GM12878 (cell line): ENCODE measurements at regions not wholly inside any gene's neighbourhood (a gene's known extent, or its start where the extent isn't known, plus 50 kb on each side); places are given as distances from the start of the nearest gene placed in this dataset.

Experiments used
- ATAC-seq: fragments of 200-7000 bp; cut with Tn5 transposase; 3 replicates; pipeline ENCODE4 v1.9.1; 2020; ENCODE audit warnings: mild to moderate bottlenecking, moderate library complexity
- BruUV-seq: library from RNA; stranded (reverse); fragments of 400-500 nt; replicated peaks from 2 replicates; lab custom pipeline; 2021; lab: Mats Ljungman, UMichigan
- CTCF ChIA-PET: fragments of 300-600 bp; sonication (Branson Sonifier 250); formaldehyde crosslinking; extraction: SDS; loops from one replicate; lab custom pipeline; 2021; ENCODE audit warnings: inconsistent platforms; lab: Yijun Ruan, JAX
- POLR2A ChIA-PET: fragments of 350-600 bp; formaldehyde crosslinking; extraction: SDS; loops from one replicate; lab custom pipeline; 2021; ENCODE audit warnings: inconsistent platforms; lab: Charles Lee
- RAD21 ChIA-PET: fragments of 300-600 bp; sonication (Branson Sonifier 250); formaldehyde crosslinking; loops from one replicate; lab custom pipeline; 2023; ENCODE audit warnings: antibody characterized with exemption; ENCODE audit not compliant: unreplicated experiment; lab: Charles Lee
- SMC1A ChIA-PET: fragments of 300-600 bp; sonication (Branson Sonifier 250); formaldehyde crosslinking; loops from one replicate; lab custom pipeline; 2023; ENCODE audit not compliant: unreplicated experiment, uncharacterized antibody; lab: Charles Lee
- DNase-seq: peaks from one replicate; pipeline ENCODE4 v3.0.0-alpha.2; 2011; ENCODE audit warnings: low read depth, low spot score
- FAIRE-seq: peaks from 3 replicates; lab custom pipeline; 2011; peaks lifted over from hg19 to GRCh38; lab: Jason Lieb, UNC
- H2AFZ ChIP-seq: 2 replicates; pipeline ENCODE4 v1.6.0; 2011; ENCODE audit warnings: low read depth, low read length, control low read depth; ENCODE audit not compliant: control insufficient read depth
- H3K27ac ChIP-seq: 2 replicates; pipeline ENCODE4 v1.5.1; 2011; ENCODE audit warnings: control low read depth; ENCODE audit not compliant: control insufficient read depth, insufficient read depth
- H3K27me3 ChIP-seq, 2 experiments: replicated peaks in 1 of 2; 2 replicates each; pipeline versions ENCODE4 v1.6.0 to v1.6.1; 2011; ENCODE audit warnings: low read length in 1 of 2; ENCODE audit not compliant: control insufficient read depth in 2 of 2, insufficient read depth in 2 of 2
- H3K36me3 ChIP-seq, 2 experiments: 2 replicates each; pipeline ENCODE4 v1.5.1; 2011; ENCODE audit warnings: low read length in 1 of 2; ENCODE audit not compliant: control insufficient read depth in 2 of 2, insufficient read depth in 2 of 2
- H3K4me1 ChIP-seq: 2 replicates; pipeline ENCODE4 v1.6.1; 2011; ENCODE audit warnings: mild to moderate bottlenecking, low read length, moderate library complexity, mixed read lengths; ENCODE audit not compliant: control insufficient read depth, insufficient read depth
- H3K4me2 ChIP-seq: 2 replicates; pipeline ENCODE4 v1.6.0; 2011; ENCODE audit warnings: control low read depth; ENCODE audit not compliant: control insufficient read depth, insufficient read depth
- H3K4me3 ChIP-seq: fragments of 200-600 bp; sonication (generic); 2 replicates; pipeline ENCODE4 v1.5.1; 2016
- H3K79me2 ChIP-seq: 2 replicates; pipeline ENCODE4 v1.6.0; 2011; ENCODE audit warnings: low read length; ENCODE audit not compliant: control insufficient read depth, insufficient read depth
- H3K9ac ChIP-seq: 2 replicates; pipeline ENCODE4 v1.8.0; 2011; ENCODE audit warnings: low read length, control low read depth, mixed read lengths; ENCODE audit not compliant: control insufficient read depth, insufficient read depth
- H3K9me3 ChIP-seq: replicated peaks from 3 replicates; pipeline ENCODE4 v1.5.1; 2011; ENCODE audit warnings: mild to moderate bottlenecking, low read length; ENCODE audit not compliant: control insufficient read depth, insufficient read depth
- H4K20me1 ChIP-seq: 2 replicates; pipeline ENCODE4 v1.6.0; 2011; ENCODE audit not compliant: control insufficient read depth, insufficient read depth
- CHD2 ChIP-seq: IDR thresholded peaks from 2 replicates; pipeline ENCODE4 v1.6.1; 2011; ENCODE audit warnings: low read depth, low read length, improper control_type of control experiment, borderline replicate concordance
- HSF1 ChIP-seq: fragments of 150-350 bp; IDR thresholded peaks from 2 replicates; pipeline ENCODE4 v1.6.1; 2014; ENCODE audit warnings: mild to moderate bottlenecking, low read depth, low read length
- JUND ChIP-seq: IDR thresholded peaks from 2 replicates; pipeline ENCODE4 v1.6.1; 2012; ENCODE audit warnings: low read depth, mild to moderate bottlenecking, low read length, improper control_type of control experiment, moderate library complexity
- RCOR1 ChIP-seq: conservative IDR thresholded peaks from 2 replicates; pipeline ENCODE4 v1.6.1; 2012; ENCODE audit warnings: low read depth, low read length, improper control_type of control experiment
- RUNX3 ChIP-seq: IDR thresholded peaks from 2 replicates; pipeline ENCODE4 v1.6.1; 2012; ENCODE audit warnings: low read length, inconsistent platforms
- ZNF384 ChIP-seq: IDR thresholded peaks from 2 replicates; pipeline ENCODE4 v1.6.1; 2012; ENCODE audit warnings: low read depth, mild to moderate bottlenecking, low read length, improper control_type of control experiment, borderline replicate concordance
- whole genome bisulfite sequencing: methylation state at CpG from one replicate; pipeline ENCODE4 v1.1.6; 2016; ENCODE audit warnings: low lambda C conversion rate; ENCODE audit not compliant: insufficient replicate concordance, insufficient coverage; ENCODE audit errors: missing lambda C conversion rate; 5-methylcytosine and 5-hydroxymethylcytosine counted together
- in situ Hi-C: fragments of 300-500 bp; cut with MboI; formaldehyde crosslinking; loops from 9 replicates; pipeline ENCODE4 v1.14.3; 2018; ENCODE audit warnings: mixed read lengths
- intact Hi-C: fragments of 100-400 bp; cut with micrococcal nuclease; formaldehyde crosslinking; loops from one replicate; pipeline ENCODE4 v1.14.2; 2022; ENCODE audit not compliant: unreplicated experiment

GRCh38 chr5:53424686-53425615, 55.5 kb upstream of the FST start:
- no peak for FAIRE-seq
- Histone ChIP-seq H4K20me1 (no peaks in the 10 kb centered on the region), H3K9me3 (no peaks in the 10 kb centered on the region), H3K79me2 (no peaks in the 10 kb centered on the region), H3K4me3 (no peak overlapping the region), H3K9ac (no peak overlapping the region), H2AFZ (no peak overlapping the region), H3K4me1 (no peaks in the 10 kb centered on the region), H3K27ac (no peak overlapping the region), H3K4me2 (no peak overlapping the region), H3K36me3 (no peaks in the 10 kb centered on the region), H3K27me3 (0 out of 4 replicates have a peak, but pooled peaks cover 0 to 2% of the 10 kb centered on the region in 2 experiments)
- ATAC-seq, result no peak
- ChIA-PET CTCF (interaction anchor here (1.1 to 1.2 kb wide), 2 partner anchors 53 to 809 kb away, joined by 3 to 9 read pairs; no protein-coding TSS in a partner anchor), POLR2A (no interaction called here), SMC1A (no interaction called here), RAD21 (interaction anchor here (0.7 kb wide), 1 partner anchor 811 kb away, joined by 3 read pairs; no protein-coding TSS in a partner anchor)
- in situ Hi-C loops, result no loop called here
- DNase-seq, result no peak
- no TSS peak for BruUV-seq
- 34% methylated on average over 9 of the region's 9 CpGs for WGBS
- no peak for TF ChIP-seq RCOR1
- no peak for TF ChIP-seq ZNF384
- TF ChIP-seq RUNX3, result no peak
- TF ChIP-seq HSF1, result no peak
- TF ChIP-seq CHD2, result no peak
- TF ChIP-seq JUND, result no peak
- intact Hi-C loops, result loop anchor here (5.0 to 10.0 kb wide), 2 partner anchors 253 to 990 kb away; no protein-coding TSS in a partner anchor
